Uterus (tissue), 2 donors: ENCODE measurements at regions not wholly inside any gene's neighbourhood (a gene's known extent, or its start where the extent isn't known, plus 50 kb on each side); places are given as distances from the start of the nearest gene placed in this dataset.

Source experiments
- CTCF ChIP-seq, 4 experiments: fragments of 200-600 bp in 2 of 4; fragments of 450-650 bp in 2 of 4; sonication (generic) in 2 of 4; IDR thresholded peaks; one replicate each; pipeline ENCODE4 v1.5.1; 2016 to 2019; ENCODE audit warnings: antibody characterized with exemption in 4 of 4, mild to moderate bottlenecking in 2 of 4, moderate library complexity in 1 of 4
- POLR2A ChIP-seq, 2 donors: fragments of 450-650 bp; IDR thresholded peaks; one replicate each; pipeline ENCODE4 v1.6.1; 2016; ENCODE audit warnings: antibody characterized with exemption in 2 of 2, mild to moderate bottlenecking in 1 of 2, moderate library complexity in 1 of 2

GRCh38 chr4:147219145-147219544, 261.8 kb upstream of the EDNRA start:
- TF ChIP-seq POLR2A (IDR thresholded peaks at IDR 0.05) (no peak), CTCF (IDR thresholded peaks at IDR 0.05) (no peak)
